Endothelial cell of umbilical vein (primary cell): ENCODE measurements at regions not wholly inside any gene's neighbourhood (a gene's known extent, or its start where the extent isn't known, plus 50 kb on each side); places are given as distances from the start of the nearest gene placed in this dataset.
A peak's percentile ranks its signal among the peaks of the same experiment; 100 is the strongest.

Source experiments
- BruUV-seq: library from RNA; stranded (reverse); fragments of 400-500 nt; replicated peaks from 2 replicates; lab custom pipeline; 2021; lab: Mats Ljungman, UMichigan
- CTCF ChIA-PET: fragments of 300-600, 350-600 bp; sonication (Branson Sonifier 250); formaldehyde crosslinking; loops from one replicate; lab custom pipeline; 2021; ENCODE audit warnings: antibody characterized with exemption, inconsistent platforms; lab: Charles Lee
- POLR2A ChIA-PET: fragments of 300-600, 350-600 bp; sonication (Branson Sonifier 250); formaldehyde crosslinking; loops from one replicate; lab custom pipeline; 2021; ENCODE audit warnings: antibody characterized with exemption, inconsistent platforms; lab: Charles Lee
- DNase-seq: peaks from one replicate; pipeline ENCODE4 v3.0.0-alpha.2; 2011; ENCODE audit warnings: low read depth, low spot score
- FAIRE-seq: peaks from 2 replicates; lab custom pipeline; 2011; peaks lifted over from hg19 to GRCh38; lab: Jason Lieb, UNC
- H2AFZ ChIP-seq: 2 replicates; pipeline ENCODE4 v1.6.0; 2012; ENCODE audit warnings: low read depth, low read length, control low read depth, inconsistent platforms
- H3K27ac ChIP-seq: 2 replicates; pipeline ENCODE4 v1.5.1; 2011; ENCODE audit warnings: low read depth, mild to moderate bottlenecking, control low read depth, low read length, moderate library complexity; ENCODE audit not compliant: insufficient read depth
- H3K27me3 ChIP-seq, 2 experiments: 2 replicates each; pipeline versions ENCODE4 v1.6.0 to v1.6.1; 2011; ENCODE audit warnings: low read length in 2 of 2, mixed read lengths in 1 of 2; ENCODE audit not compliant: control insufficient read depth in 2 of 2, insufficient read depth in 2 of 2
- H3K36me3 ChIP-seq, 2 experiments: 2 replicates in 1 of 2; 3 replicates in 1 of 2; pipeline ENCODE4 v1.5.1; 2011; ENCODE audit warnings: low read length in 2 of 2, mild to moderate bottlenecking in 1 of 2, moderate library complexity in 1 of 2; ENCODE audit not compliant: control insufficient read depth in 2 of 2, insufficient read depth in 2 of 2; ENCODE audit errors: extremely low read depth in 1 of 2
- H3K4me1 ChIP-seq: 3 replicates; pipeline ENCODE4 v1.5.1; 2011; ENCODE audit warnings: mild to moderate bottlenecking, low read length; ENCODE audit not compliant: control insufficient read depth, insufficient read depth; ENCODE audit errors: extremely low read depth
- H3K4me2 ChIP-seq: 2 replicates; pipeline ENCODE4 v1.6.1; 2011; ENCODE audit warnings: low read length, control low read depth, mixed read lengths; ENCODE audit not compliant: insufficient read depth
- H3K4me3 ChIP-seq, 3 experiments: fragments of 200-600 bp in 1 of 3; sonication (generic), shearing (Covaris generic) in 1 of 3; replicated peaks in 1 of 3; 2 replicates each; pipeline ENCODE4 v1.5.1; 2011 to 2016; ENCODE audit warnings: control low read depth in 3 of 3, low read length in 3 of 3, mild to moderate bottlenecking in 2 of 3, inconsistent platforms in 1 of 3, low read depth in 1 of 3, moderate library complexity in 1 of 3; ENCODE audit not compliant: insufficient read depth in 1 of 3
- H3K79me2 ChIP-seq: 2 replicates; pipeline ENCODE4 v1.6.0; 2012; ENCODE audit warnings: low read length, inconsistent platforms; ENCODE audit not compliant: control insufficient read depth, insufficient read depth
- H3K9ac ChIP-seq: replicated peaks from 2 replicates; pipeline ENCODE3; 2011; ENCODE audit warnings: low read length, control low read depth; ENCODE audit not compliant: insufficient read depth; ENCODE audit errors: extremely low read depth
- H3K9me1 ChIP-seq: replicated peaks from 3 replicates; pipeline ENCODE4 v1.6.0; 2011; ENCODE audit warnings: mild to moderate bottlenecking, low read length; ENCODE audit not compliant: control insufficient read depth, insufficient read depth; ENCODE audit errors: extremely low read depth
- H3K9me3 ChIP-seq: replicated peaks from 2 replicates; pipeline ENCODE4 v1.5.1; 2012; ENCODE audit warnings: low read length, inconsistent platforms; ENCODE audit not compliant: control insufficient read depth, insufficient read depth
- H4K20me1 ChIP-seq: replicated peaks from 2 replicates; pipeline ENCODE3; 2011; ENCODE audit warnings: mild to moderate bottlenecking, low read length; ENCODE audit not compliant: control insufficient read depth, insufficient read depth; ENCODE audit errors: extremely low read depth
- FOS ChIP-seq: IDR thresholded peaks from 2 replicates; pipeline ENCODE4 v1.6.1; 2011; ENCODE audit warnings: mild to moderate bottlenecking, low read length, moderate library complexity, borderline replicate concordance; ENCODE audit not compliant: insufficient read depth
- MYC ChIP-seq: IDR thresholded peaks from one replicate; pipeline ENCODE4 v1.6.1; 2011; ENCODE audit warnings: mild to moderate bottlenecking, low read depth, low read length
- dilution Hi-C: fragments of 300-500 bp; cut with MboI; formaldehyde crosslinking; loops from one replicate; pipeline ENCODE4 v1.15.0; 2019; ENCODE audit warnings: low sequenced_read_pairs; ENCODE audit not compliant: extremely low pct_ligation_motif_present
- intact Hi-C: fragments of 100-400 bp; cut with micrococcal nuclease; formaldehyde crosslinking; loops from one replicate; pipeline ENCODE4 v1.10.0; 2022
- TF ChIP-seq, protein P1 (sequence below), 2 donors: IDR thresholded peaks; 1 replicate in 1 of 2; 2 replicates in 1 of 2; pipeline ENCODE4 v1.5.1; 2011; ENCODE audit warnings: low read length in 2 of 2, mild to moderate bottlenecking in 2 of 2, moderate library complexity in 2 of 2, control low read depth in 1 of 2, inconsistent platforms in 1 of 2, low read depth in 1 of 2; ENCODE audit not compliant: insufficient read depth in 1 of 2; ENCODE audit errors: extremely low read depth in 1 of 2
- TF ChIP-seq, protein P2 (sequence below): IDR thresholded peaks from 2 replicates; pipeline ENCODE4 v1.6.1; 2011; ENCODE audit not compliant: insufficient read depth, insufficient read length

DNA sequence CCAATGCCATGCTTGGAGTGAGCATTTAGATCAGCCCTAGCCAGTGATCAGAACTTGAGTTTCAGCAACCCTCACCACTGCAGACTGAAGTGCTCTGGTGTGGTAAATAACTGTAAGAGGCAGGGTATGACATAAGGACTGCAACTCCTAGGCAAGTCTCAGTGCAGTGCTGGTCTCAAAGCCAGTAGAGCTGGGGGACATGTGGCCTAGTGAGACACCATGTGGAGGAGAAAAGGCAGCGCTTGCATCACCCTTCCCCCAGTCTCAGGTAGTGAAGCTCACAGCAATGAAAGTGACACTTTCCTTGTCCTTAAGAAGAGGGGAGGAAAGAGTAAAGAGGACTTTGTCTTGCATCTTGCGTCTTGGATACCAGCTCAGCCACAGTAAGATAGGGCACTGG lies 386.8 kb upstream of the POT1 start:
- TF ChIP-seq, protein P1, sequence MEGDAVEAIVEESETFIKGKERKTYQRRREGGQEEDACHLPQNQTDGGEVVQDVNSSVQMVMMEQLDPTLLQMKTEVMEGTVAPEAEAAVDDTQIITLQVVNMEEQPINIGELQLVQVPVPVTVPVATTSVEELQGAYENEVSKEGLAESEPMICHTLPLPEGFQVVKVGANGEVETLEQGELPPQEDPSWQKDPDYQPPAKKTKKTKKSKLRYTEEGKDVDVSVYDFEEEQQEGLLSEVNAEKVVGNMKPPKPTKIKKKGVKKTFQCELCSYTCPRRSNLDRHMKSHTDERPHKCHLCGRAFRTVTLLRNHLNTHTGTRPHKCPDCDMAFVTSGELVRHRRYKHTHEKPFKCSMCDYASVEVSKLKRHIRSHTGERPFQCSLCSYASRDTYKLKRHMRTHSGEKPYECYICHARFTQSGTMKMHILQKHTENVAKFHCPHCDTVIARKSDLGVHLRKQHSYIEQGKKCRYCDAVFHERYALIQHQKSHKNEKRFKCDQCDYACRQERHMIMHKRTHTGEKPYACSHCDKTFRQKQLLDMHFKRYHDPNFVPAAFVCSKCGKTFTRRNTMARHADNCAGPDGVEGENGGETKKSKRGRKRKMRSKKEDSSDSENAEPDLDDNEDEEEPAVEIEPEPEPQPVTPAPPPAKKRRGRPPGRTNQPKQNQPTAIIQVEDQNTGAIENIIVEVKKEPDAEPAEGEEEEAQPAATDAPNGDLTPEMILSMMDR (IDR thresholded peaks at IDR 0.05; ENCODE audit: extremely low read depth in 1 of 2, insufficient read depth in 1 of 2, low read depth in 1 of 2, low read length in 2 of 2), result peak in 1 of 2 donors; percentile 21
- TF ChIP-seq, protein P2, sequence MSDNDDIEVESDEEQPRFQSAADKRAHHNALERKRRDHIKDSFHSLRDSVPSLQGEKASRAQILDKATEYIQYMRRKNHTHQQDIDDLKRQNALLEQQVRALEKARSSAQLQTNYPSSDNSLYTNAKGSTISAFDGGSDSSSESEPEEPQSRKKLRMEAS, result no peak
- peak; percentile 47 for FAIRE-seq
- no peaks in the 10 kb centered on the region for H3K36me3 ChIP-seq
- no peak overlapping the region for H3K4me3 ChIP-seq
- no peak overlapping the region for H3K4me2 ChIP-seq
- H3K9me3 ChIP-seq, result no peaks in the 10 kb centered on the region
- no TSS peak for BruUV-seq
- H2AFZ ChIP-seq, result peak overlapping the region; percentile 11
- no peaks in the 10 kb centered on the region for H4K20me1 ChIP-seq
- no peak overlapping the region for H3K27ac ChIP-seq
- H3K9ac ChIP-seq, result no peak overlapping the region
- no peaks in the 10 kb centered on the region for H3K9me1 ChIP-seq
- intact Hi-C loops, result loop anchor here (5.0 kb wide), 1 partner anchor 254 kb away; no protein-coding TSS in a partner anchor
- H3K27me3 ChIP-seq, result no peaks in the 10 kb centered on the region
- DNase-seq, result peak; percentile 21
- H3K4me1 ChIP-seq, result no peaks in the 10 kb centered on the region
- ChIA-PET CTCF (interaction anchor here (1.6 to 2.1 kb wide), 3 partner anchors 9 to 357 kb away, joined by 4 to 31 read pairs (median 4); no protein-coding TSS in a partner anchor), POLR2A (no interaction called here)
- H3K79me2 ChIP-seq, result no peaks in the 10 kb centered on the region
- dilution Hi-C loops, result no loop called here

DNA sequence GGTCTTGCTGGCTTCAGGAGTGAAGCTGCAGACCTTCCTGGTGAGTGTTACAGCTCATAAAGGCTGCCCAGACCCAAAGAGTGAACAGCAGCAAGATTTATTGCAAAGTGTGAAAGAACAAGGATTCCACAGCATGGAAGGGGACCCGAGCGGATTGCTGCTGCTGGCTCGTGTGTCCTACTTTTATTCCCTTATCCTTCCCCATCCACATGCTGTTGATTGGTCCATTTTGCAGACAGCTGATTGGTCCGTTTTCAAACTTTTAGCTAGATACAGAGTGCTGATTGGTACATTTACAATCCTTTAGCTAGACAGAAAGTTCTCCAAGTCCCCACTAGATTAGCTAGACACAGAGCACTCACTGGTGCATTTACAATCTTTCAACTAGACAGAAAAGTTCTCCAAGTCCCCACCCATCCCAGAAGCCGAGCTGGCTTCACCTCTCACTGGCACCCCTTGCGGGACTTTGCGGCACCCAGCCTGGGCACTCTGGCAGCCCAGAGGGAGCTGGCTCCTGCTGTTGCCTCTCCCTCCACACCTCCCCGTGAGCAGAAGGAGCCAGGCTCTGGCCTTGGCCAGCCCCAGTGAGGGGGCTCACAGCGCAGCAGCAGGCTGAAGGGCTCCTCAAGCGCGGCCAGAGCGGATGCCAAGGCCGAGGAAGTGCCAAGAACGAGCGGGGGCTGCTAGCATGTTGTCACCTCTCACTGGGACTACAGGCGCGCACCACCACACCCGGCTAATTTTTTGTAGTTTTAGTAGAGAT lies 369.6 kb upstream of the POT1 start:
- TF ChIP-seq, protein P2, result no peak
- TF ChIP-seq FOS, result no peak
- TF ChIP-seq MYC, result no peak
- TF ChIP-seq, protein P1 (IDR thresholded peaks at IDR 0.05; ENCODE audit: extremely low read depth in 1 of 2, insufficient read depth in 1 of 2, low read depth in 1 of 2, low read length in 2 of 2), result no peak
- Histone ChIP-seq H3K36me3 (no peaks in the 10 kb centered on the region), H3K4me2 (no peak overlapping the region), H4K20me1 (no peaks in the 10 kb centered on the region), H3K27me3 (no peaks in the 10 kb centered on the region), H3K79me2 (no peaks in the 10 kb centered on the region), H3K9me1 (no peaks in the 10 kb centered on the region), H3K9ac (no peak overlapping the region), H3K4me1 (no peaks in the 10 kb centered on the region), H3K9me3 (no peaks in the 10 kb centered on the region), H2AFZ (no peak overlapping the region), H3K4me3 (no peak overlapping the region), H3K27ac (no peak overlapping the region)
- dilution Hi-C loops, result no loop called here
- ChIA-PET CTCF (interaction anchor here (1.3 kb wide), 1 partner anchor 10 kb away, joined by 3 read pairs; no protein-coding TSS in a partner anchor), POLR2A (no interaction called here)
- no peak for DNase-seq
- FAIRE-seq, result no peak
- intact Hi-C loops, result no loop called here
- no TSS peak for BruUV-seq
